Suppressor macrophage (primary cell): ENCODE measurements at regions not wholly inside any gene's neighbourhood (a gene's known extent, or its start where the extent isn't known, plus 50 kb on each side); places are given as distances from the start of the nearest gene placed in this dataset.

Experiments used
- DNase-seq, 4 experiments: peaks; one replicate each; pipeline ENCODE4 v3.0.0-alpha.2; 2020 to 2022

DNA sequence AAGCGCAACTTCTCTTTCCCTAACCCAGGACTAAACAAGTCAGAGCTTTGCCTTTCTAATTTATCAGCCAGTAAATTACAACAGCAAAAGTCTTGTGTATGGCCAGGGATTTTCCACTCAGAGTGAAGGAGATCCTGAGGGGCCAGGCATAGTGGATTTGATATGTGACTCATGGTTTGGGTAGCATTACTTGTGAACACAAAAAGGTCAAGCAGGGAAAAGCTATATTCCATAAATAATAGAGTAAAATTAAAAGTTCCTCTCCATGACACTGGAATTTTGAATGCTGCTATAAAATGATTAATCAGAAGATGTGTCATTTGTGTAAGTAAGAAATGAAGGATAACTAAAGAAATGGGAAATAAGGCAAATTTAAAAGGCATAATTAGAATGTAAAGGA is 284.8 kb downstream of the HLX start:
- DNase-seq: peak in 1 of 4 experiments; percentile 20

- no peak for DNase-seq
Observed at GRCh38 chr1:221164951-221165838, 286.0 kb downstream of the HLX start.

DNA sequence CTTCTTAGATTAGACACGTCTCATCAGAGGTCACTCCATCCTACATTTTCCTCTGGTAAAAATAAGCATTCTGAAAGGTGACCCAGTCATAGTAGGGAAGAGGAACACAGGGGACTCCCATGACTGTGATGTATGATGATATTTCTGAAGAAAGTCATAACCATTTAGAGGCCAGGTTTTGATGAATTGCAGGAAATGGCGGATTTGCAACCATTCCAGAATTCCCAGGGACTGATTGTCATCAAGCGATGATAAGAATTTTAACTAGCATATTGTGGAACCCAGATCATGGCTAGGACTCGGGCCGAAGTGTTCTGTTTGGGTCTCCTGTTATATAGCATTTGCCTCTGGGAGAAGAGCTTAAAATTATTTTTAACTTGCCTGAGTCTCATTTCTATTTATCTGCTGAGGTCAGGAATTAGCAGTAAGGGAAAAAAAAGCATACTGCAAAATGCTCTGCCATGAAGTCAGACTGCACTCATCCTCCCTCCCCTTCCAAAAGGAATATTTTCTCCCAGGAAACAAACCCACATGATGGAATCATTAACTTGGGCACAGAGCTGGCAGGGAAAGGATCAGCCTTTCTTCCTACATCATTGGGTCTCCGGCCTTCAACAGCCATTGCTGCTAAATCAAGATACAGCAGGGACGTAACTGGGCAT is 286.7 kb downstream of the HLX start:
- peak in 1 of 4 experiments; percentile 30 for DNase-seq

GRCh38 chr1:221166559-221167318 is 287.5 kb downstream of the HLX start:
- peak; percentile 81 to 96 (median 88) for DNase-seq

GRCh38 chr1:221169447-221169889 is 290.2 kb downstream of the HLX start:
- no peak for DNase-seq

DNA sequence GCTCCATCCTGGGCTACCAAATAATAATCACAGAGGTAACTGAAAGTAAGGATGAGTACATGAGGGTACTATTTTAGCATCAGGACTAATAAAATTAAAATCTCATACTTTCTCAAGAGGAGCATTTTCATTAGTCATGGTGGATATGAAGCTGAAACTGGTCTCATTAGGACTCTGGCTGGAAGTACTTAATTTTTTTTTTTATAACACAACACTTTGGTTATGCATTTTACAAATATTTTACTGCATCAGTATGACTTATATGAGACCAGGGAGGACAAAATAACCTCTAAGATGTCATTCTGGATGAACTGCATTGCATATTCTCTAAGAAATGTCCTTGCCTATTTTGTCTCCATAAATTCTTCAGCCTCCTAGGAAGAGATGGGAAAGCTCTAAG is 290.9 kb downstream of the HLX start:
- no peak for DNase-seq

DNA sequence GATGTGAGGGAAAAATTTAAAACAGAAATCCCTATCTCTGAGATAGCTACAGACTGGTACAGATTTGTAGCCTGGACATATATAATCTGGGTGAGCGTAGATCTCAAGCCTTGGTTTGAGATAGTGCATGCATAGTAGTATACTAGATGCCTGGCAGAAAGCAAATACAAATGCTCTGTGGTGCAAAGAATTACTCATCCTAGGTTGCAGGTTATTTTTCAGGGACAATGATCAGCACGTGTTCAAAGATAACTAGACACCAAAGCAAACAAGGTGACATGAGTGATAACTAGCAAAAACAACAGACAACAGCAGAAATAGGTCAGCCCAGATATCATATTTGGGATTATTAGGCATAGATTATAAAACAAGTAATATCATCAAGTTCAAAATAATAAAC is 292.5 kb downstream of the HLX start:
- DNase-seq: no peak

DNA sequence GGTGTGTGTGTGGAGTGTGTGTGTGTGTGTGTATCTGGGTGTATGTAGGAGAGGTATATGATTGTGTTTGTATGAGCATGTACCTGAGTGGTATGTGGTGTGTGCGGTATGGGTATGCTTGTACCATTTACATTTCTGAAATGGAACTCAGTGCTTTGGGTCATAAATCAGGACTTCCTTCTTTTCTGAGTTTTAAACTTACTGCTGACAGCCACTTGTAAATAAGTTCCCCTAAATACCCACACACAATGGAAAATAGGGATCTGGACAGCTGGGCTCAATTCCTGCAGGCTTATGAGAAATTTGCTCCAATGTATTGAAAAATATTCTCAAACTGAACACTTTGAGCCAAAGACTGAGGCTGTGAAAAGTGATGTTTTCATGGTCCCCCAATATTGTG is 293.6 kb downstream of the HLX start:
- DNase-seq: peak; percentile 57 to 77 (median 68)

DNA sequence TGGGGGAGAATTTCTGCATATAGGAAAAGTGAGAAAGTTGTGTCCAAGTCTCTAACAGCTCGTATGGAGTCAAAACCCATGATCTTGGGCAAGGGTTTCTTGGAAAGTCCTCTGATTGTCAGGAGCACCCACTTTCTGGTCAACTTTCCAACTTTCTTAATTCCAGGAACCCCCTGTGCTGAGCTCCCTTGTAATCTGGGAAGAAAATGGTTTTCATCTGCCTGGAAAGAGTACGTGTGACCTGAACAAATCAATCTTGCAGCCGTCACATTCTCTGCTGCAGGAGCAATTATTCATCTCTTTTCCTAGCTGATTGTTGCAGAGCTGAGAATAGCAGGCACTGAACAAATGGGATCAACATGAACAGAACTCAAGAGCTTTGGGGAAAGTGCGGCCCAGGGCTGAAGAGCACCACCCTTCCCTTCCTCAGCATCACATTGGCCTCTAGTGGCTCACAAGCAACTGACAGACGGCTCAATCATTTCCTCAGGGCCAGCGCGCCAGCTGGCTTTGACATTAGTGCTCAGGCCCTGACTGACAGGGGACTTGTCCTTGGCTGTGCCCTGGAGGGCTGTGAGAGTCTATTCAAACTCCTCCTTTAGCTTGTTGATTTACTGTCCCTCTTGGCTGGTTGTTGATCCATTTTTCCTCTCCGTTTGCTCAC is 295.2 kb downstream of the HLX start:
- DNase-seq: peak; percentile 38 to 73 (median 62)

DNA sequence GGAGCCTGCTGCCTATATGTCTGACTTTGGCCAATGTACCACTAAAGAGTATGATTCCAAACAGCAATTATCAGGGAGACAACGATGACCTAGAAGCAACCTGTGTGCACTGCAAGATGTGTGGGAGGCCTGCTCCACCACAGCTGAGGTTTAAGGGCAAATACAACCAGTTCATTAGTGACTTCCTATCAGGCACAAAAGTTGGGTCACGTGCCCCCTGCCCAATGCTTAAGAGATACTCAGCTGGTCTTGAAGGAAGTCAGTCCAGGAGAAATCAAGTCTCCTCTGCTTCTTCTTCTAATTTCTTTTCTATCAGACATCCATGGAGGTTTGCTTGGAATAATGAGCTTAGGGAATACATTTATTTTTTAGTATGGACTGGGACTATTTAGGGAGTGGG is 296.0 kb downstream of the HLX start:
- peak in 2 of 4 experiments; percentile 41 to 48 for DNase-seq

DNA sequence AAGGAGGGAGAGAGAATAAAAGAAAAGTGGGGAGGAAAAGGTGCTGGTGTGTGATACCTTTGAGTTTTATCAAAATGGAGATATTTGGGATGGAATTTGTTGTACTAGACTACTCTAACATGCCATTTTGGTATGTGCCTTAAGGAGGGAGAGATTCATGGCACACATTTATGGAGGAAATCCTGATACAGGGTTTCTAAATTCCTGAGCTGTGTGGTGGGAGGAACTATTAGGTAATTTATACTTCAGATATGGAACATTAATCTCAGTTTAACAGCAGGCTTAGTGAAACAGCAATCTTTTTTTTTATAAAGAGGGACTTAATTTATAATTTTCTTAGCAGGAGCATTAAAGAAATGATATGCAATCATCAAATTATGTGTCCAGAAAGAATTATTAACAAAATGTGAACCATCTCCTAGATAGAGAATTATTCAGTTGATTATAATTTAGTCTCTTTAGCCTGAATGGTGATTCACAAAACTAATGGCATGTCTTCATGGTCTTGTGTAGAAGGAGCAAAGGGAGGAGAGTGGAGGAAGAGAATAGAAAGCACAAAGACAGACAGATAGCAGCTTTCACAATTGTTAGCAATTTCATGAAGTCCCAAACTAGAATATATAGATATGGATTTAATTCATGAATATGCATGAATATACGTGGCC is 301.6 kb downstream of the HLX start:
- DNase-seq: no peak

- DNase-seq: peak; percentile 78 to 93 (median 88)
Observed at GRCh38 chr1:221182791-221183533, 303.7 kb downstream of the HLX start.

GRCh38 chr1:221184131-221184794 is 305.0 kb downstream of the HLX start:
- DNase-seq: no peak

DNA sequence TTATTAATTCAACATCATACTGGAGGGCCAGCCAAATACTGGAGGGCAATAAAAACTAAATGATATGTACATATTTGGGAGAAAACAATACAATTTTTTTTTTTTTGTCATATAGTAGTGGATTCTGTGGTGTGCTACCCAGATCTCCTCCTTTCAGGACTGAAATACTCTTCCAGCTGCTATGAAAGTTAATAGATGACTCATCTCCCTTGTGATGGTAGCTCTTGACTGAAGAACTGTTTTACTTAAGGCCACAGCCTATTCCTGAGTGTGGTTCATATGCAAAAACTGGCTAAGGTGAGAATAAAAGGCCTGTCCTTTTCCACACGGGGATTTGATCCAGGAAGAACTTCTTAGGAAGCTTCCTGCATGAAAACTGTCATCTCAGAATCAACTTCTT is 307.9 kb downstream of the HLX start:
- peak in 2 of 4 experiments; percentile 33 to 43 for DNase-seq

GRCh38 chr1:221188458-221188857 is 309.2 kb downstream of the HLX start:
- DNase-seq: peak; percentile 39 to 89 (median 64)

DNA sequence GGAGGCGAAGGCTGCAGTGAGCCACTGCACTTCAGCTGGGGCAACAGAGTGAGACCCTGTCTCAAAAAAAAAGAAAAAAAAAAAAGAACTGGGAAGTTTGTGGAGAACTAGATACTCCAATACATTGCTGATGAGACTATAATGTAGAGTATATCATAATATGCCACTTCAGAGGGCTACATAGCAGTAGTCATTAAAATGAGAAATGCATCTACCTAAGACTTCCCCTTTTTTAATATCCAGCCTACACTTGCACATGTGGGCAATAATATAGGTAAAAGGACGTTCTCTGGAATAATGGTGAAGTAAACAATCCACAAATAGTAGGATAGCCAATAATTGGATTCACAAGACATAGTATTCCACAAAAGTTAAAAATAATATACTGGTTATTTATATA is 311.0 kb downstream of the HLX start:
- peak in 1 of 4 experiments; percentile 47 for DNase-seq

- no peak for DNase-seq
Observed at GRCh38 chr1:221192055-221192454, 312.8 kb downstream of the HLX start.

- no peak for DNase-seq
Observed at GRCh38 chr1:221200464-221200863, 321.2 kb downstream of the HLX start.

DNA sequence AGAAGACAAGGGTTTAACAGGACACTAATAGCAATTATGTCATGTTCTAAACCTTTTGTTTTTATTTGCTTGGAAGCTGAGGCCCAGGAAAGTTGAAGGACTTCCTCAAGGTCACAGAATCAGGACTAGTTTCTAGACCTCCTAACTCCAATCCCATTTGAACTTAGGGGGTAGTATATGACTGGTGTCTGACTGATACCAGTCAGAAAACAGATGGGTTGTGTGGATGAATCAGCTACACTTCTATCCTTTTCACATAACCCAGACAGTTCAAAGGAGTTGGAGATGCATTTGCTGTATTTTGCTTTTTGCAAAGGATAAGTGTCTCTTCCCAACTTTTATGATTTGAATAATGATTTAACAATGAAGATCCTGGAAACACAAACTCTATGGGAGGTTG is 322.5 kb downstream of the HLX start:
- no peak for DNase-seq

- peak; percentile 88 to 95 (median 90) for DNase-seq
Observed at GRCh38 chr1:221203224-221204054, 324.2 kb downstream of the HLX start.
